GM21423 (cell line): ENCODE measurements at regions not wholly inside any gene's neighbourhood (a gene's known extent, or its start where the extent isn't known, plus 50 kb on each side); places are given as distances from the start of the nearest gene placed in this dataset.
A peak's percentile ranks its signal among the peaks of the same experiment; 100 is the strongest.

Source experiments
- ATAC-seq: cut with Tn5 transposase; IDR thresholded peaks from one replicate; pipeline ENCODE4 v1.9.1; 2021; ENCODE audit warnings: mild to moderate bottlenecking, moderate library complexity; ENCODE audit not compliant: unreplicated experiment

DNA sequence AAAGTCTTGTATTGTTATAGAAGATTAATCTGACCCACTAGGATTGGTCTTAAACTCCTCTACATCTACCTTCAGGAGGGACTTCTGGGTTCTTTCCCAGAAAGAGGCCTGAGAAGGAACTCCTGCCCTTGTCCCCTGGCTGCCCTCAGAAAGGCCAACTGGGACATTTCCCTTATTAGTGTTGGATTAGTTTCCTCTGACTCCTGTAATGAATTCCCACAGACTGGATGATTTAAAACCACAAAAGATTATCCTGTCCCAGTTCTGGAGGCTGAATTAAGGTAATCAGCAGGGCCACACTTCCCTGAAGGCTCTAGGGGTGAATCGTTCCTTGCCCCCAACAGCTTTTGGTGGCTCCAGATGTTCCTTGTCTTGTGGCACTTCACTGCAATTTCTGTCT, 102.8 kb upstream of the NMNAT3 start:
- ATAC-seq = no peak

DNA sequence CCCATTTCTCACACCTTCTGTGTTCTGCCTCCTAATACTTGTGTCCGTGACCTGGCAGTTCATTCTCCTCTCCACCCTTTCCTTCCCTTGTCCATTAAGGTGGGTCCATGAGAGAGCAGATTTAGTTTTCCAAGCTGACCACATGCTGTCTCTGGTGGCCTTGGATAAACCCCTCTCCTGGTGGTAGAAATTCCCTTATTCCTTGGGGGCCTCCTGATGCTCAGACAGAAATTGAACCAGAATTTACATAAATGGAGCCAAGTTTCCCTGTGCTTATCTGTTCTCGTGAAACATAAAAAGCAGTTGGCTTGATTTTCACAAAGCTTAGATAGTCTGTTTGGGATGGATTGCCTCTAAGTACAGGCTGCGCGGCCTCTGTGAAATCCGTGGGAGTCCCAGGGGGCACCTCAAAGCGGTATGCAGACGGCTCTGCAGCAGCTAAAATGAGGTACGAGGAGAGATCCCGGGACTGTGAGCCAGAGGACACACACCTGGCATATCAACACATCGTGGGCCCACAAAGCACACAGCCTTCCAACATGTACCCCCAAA, 101.0 kb upstream of the NMNAT3 start:
- ATAC-seq = no peak

DNA sequence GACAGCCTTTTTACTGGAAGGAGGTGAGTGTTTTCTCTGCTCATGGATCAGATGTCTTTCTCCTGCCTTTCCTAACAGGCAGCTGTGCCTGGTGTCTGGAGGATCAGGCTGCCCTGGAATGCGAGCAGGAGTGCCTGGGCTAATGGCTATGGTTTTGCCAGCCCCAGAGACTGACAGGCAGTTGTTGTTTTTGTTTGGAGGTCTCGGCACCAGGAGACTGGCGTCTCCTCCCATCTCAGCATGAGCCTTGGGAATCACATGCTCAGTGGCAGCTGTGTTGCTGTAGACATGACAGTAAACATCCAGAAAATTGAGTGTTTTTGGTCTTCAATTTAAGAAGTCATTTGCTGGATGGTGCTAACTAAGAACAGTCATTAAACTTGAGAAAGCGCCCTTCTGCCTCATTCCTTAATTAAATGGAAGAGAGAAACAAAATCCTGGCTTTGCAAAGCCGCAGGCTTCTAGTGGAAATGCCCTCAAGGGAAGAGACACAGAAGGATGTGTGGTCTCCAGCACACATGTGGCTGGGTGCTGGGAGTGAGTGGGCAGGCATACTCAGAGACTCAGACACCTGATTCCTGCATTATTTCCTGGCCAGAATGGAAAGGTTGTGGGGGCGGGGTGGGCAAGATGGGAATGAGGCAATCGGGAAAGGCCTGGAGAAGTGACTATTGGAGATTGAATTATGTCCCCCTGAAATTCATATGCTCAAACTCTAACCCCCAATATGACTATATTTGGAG, 97.0 kb upstream of the NMNAT3 start:
- ATAC-seq = no peak

DNA sequence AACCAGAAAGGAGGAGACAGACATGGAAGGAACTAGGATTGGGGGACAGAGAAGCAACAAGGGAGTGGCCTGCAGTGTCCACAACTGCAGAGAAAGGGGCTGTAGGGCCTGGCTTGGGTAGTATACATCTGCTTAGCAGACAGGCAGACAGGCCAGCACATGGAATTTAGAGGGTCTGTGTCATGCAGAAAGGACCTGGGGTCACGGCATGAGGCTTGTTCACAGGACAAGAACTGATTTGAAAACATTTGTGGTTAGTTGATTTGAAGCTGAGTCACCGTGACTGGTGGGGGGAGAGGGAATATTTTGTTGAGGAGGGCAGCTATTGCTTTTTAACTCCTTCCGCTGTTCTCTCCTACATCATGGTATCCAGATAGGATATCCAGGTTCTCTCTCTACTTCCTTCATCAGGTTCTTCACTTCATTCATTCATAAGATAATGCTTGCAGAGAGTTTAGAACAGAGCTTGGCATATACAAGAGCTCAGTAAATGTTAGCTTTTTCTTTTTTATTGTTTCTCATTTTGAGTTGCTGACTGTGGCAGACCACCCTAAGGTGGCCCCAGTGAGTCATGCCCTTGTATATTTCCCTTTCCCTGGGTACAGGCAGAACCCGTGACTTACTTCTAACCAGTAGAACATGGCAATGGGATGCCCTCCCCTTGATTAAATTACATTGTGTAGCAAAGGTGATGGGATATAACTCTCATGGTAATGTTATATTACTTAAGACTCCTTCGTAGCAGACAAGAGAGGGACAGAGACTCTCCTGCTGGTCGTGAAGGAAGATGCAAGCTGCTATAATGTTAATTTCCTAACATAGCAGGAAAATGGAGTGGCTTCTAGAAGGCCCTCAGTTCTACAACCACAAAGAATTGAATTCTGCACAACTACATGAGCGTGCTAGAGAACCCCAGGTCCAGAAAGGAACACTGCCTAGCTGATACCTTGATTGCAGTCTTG, 95.0 kb upstream of the NMNAT3 start:
- ATAC-seq = no peak

DNA sequence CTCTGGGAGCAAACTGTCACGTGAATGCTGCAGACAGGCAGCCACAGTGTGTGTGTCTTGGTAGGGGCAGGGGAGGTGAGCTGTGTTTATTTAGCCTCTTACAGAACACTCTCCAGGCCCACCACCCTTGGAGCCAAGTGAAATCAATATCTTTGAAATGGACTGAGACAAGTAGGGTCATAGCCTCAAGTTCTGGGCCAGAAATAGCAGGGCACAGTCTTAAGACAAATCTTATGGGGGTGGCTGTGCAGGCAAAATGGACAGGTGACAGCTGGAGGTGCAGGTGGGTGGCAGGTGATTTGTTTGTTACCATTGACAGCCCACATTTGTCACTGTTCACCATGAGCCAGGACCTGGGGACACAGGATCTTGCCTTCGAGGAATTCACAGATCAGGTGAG, 93.6 kb upstream of the NMNAT3 start:
- ATAC-seq = no peak

DNA sequence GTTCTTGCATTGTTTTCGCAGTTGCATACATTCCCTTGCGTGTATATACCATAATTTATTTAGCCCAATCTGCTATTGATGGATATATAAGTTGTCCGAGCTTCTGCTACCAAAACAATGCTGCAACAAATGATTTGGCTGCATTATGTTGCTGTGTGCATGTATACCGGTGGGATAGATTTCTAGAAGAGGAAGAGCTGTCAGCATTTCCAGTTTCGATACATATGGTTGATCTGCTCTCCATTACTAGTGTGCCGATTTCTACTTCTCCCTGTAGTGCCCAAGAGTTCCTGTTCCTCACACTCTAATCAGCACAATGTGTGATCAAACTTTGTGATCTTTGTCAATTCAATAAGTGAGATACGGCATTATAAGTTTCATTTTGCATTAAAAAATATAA, 92.8 kb upstream of the NMNAT3 start:
- ATAC-seq = no peak

DNA sequence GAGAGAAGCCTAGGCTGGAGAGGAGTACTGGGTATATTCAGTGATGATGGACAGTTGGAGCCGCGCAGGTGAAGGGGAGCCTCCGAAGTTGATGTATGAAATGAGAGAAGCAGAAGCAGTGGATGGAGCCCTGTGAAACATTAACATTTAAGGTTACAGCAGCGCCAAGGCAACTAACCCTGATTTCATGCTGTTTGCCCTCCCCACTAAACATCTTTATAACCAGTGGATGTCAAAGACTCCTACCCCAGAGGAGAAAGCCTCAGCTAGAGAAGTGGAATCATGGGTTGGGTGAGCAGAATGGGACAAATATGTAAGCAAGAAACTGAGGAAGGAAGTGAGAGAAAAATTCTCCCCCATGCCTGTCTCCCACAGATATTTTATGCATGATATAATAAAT, 92.0 kb upstream of the NMNAT3 start:
- ATAC-seq = no peak

DNA sequence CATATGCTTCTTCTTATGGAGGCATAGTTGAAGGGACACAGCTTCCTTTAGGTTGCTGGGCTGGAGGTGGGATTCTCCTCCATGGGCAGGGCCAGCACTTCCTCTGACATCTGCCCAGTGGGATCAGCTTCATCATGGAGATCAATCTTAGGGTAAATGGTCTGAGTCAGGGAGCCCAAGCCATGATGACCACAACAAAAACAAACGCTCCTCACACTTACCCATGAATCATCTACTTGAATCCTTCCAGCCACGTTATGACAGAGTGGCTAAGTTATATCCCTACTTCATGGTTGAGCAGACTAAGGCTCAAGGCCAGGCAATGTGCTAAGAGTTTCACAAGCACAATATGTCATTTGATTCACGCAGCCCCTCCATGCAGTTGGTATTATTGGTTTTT, 87.2 kb upstream of the NMNAT3 start:
- ATAC-seq = no peak

DNA sequence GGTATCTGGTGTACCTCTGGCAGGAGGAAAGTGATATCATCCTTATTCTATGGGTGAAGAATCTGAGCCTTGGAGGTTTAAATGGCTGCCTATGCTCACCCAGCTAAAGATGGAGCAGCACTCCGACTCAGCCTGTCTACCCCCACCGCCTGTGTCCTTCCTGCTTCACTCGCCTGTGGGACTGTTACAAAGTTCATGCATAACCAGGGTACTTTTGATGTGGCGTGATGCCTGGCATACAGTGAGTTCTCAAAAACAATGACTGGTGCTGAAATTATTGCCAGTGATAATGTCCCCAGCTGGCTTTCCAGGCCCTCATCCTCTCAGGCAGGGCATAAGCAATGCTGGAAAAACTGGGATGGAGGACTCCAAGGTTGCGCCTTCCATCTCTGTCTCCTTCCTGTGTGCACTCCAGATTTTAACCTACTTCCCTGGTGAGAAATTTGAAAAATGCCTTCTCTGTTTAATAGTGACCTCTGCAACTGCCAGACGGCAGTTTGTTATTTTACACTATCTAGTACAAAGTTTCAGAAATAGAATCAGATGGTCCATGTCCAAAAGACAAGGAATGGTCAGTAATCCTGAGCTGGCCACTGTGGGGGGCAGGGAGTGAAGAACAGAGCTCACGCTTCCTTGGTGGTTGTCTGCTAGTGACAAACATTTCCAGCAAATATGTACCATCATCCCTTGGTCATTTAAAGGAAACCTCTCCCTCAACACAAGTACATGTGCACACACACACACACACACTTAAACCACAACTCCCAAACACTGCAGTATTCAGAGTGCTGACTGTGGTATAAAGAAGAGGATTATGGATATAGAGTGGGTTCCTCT, 86.5 kb upstream of the NMNAT3 start:
- no peak for ATAC-seq

DNA sequence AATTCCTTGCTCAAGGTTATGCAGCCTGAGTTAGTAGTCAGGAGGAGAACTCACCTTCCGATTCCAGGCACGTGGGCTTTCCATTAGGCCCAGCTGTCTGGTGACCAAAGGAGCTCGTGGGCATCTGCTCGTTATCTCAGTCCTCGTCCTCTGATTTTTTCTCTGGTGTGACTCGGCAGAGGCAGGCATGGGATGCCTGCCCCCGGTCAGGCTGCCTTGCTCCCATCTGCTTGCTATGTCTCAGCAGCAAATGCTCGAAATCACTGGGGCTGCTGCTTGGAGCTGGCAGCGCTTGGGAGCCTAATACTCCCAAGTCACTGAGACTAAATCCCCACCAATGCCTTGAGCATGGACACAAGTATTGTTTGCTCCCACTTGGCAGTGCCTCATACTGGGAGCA, 84.5 kb upstream of the NMNAT3 start:
- ATAC-seq = no peak

DNA sequence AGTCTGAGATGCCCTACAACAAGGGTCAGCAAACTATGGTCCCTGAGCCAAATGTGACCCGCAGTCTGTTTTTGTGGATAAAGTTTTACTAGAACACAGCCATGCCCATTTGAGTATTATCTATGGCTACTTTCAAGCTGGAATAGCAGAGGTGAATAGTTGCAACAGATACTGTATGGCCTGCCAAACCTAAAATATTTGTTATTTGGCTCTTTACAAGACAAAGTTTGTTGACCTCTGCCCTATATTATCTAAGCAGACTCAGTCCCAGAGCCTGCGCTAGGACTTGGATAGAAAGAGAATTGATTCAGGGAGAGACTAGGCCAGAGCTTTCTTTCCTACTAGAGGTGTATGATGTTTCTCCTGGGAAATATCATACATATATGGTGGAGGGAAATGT, 81.7 kb upstream of the NMNAT3 start:
- ATAC-seq = no peak

DNA sequence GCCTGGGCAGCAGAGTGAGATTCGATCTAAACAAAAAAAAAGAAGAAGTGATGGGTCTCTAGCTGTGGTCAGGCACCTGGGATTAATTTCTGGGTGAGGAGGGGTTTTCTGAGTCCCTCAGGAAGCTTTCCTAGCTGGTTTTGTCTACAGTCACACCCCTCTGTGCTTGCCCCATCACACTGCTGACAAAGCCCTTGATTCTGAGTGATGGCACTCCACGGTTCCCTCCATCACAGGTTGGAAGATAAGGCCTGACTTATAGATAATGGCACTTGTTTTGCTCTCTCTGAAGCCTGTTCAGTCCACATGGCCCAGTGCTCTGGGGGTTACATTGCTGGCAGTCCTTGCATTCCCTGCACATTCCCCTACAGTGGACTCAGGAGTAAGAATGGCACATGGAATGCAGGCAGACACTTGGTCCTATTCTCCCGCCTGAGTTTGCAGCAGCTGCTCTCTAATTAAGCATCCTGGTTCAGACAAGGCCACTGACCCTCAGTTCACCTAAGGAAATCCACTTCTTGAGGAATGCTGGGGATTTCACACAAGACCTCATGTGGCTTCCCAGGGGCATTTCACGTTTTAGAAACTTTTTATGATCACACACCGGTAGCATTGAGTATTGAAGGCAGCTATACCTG, 81.0 kb upstream of the NMNAT3 start:
- ATAC-seq = no peak

DNA sequence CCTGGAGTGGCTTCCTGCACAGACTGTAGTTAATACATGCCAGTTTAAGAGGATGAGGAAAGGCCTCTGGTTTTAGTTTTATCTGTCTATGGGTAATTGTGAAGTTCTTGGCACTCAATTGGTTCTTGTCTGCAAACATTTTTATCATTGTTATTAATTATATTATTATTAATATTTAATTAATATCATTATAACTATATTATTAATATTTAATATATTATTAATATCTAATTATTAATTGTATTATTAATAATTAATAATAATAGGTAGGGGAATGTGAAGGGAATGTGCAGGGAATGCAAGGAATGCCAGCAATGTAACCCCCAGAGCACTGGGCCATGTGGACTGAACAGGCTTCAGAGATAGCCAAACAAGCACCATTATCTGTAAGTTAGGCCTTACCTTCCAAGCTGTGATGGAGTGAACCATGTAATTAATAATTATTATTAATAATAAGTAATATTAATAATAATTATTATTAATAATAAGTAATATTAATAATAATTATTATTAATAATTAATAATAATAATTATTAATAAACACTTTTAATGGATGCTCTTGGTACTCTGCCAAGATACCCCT, 79.8 kb upstream of the NMNAT3 start:
- ATAC-seq = no peak

DNA sequence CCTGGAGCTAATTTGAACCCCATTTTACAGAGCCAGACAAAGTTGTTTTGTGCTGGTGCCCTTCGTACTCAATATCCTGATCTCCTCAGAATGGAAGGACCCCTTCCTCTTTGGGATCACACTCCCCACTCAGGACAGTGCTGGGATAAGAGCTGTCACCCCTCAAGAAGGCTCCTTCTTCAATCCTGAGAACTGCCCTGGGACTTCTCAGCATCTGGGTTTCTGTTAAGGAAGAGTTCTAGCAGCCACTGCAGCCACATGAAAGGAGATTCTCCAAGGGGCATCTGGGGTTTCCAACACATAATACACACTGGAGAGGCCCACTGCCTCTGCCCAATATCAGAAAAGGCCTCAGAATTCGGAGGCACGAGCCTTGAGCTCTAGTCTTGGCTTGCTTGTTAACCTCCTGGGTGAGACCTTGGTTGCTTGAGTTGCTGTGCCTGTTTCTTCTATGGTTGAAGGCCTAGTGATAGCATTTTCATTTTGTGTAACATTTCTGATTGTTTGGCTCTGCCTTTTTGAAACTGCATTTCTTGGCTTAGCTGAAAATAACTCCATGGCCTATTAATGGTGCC, 78.8 kb upstream of the NMNAT3 start:
- no peak for ATAC-seq

DNA sequence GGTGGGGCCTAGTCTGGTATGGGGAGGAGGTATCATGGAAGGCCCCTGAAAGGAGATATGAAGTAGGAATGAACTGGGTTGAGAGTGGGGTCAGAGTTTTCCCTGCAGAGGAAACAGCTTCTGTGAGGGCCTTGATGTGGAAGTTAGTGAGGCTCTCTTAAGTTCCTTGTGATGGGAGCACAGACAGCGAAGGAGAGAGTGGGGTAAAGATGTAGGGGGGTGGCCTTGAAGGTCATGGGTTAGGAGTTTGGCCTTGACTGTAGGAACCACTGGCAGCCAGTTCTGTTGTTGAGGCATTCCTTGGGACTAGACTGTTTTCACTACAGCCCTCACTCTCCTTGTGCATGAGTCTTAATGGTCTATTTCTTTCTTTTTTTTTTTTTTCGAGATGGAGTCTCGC, 77.8 kb upstream of the NMNAT3 start:
- ATAC-seq = no peak

DNA sequence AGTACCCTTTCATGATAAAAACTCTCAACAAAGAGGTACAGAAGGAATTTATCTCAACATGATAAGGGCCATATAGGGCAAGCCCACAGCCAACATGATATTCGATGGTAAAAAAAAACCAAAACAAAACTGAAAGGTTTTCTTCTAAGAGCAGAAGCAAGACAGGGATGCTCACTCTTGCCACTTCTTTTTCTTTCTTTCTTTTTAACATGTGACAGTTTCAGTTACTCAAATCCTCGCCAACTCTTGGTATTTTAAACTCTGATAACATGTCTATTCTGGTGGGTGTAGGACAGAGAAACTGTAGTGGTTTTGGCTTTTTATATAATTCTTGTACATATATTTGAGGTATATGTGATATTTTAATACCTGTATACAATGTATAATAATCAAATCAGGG, 74.0 kb upstream of the NMNAT3 start:
- peak; percentile 43 for ATAC-seq

DNA sequence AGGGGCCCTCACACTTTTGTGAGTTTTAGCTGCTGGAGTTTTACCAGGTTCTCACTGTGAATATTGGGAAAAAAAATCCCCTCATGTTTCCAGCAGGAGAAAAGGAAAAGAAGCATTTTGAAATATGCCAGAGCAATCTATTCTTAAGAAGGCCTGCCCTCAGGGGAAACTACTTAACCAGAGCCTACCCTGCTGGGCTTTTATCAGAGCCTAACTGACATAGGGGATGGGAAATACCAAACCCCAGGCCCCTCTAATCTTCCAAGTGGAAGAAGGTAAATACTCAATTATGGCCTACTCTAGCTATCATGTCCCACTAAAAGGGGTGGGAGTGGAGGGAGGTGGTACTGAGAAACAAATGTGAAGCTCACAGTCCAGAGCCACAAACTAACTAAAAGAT, 68.7 kb upstream of the NMNAT3 start:
- ATAC-seq = no peak

DNA sequence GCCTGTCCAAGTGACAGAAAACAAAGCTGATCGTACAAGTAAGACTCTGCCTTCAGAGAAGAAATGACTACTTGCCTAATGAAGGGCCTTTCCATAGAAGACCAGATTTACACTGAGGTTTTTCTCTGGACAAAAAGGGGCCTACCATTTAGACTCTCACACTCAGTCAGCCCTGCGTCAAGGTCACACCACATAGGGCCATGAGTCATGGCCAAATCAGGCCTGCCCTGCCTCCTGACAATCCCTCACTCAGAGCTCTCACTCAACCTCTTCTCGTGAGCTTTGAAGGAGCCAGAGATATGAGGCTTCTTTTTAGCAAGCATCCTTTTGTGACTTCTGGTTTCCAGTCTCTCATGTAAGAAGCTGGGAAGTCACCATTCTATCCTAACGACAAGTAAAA, 68.1 kb upstream of the NMNAT3 start:
- no peak for ATAC-seq

DNA sequence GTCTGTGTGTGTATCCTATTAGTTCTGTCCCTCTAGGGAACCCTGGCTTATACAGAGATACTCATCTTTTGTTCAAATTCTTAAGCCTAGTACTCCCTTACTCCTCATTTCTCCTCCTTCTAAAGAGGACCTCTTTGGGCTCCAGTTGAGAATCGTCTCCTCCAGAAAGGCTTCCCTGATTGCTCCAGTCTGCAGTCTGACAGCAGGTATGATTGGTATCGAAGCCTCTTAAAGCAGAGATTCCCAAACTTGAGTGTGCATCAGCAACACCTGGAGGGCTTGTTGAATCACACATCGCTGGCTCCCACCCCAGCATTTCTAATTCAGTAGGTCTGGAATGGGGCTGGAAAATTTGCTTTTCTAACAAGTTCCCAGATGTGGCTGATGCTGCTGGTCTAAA, 60.9 kb upstream of the NMNAT3 start:
- no peak for ATAC-seq
